ENCODE measurements at regions not wholly inside any gene's neighbourhood (a gene's known extent, or its start where the extent isn't known, plus 50 kb on each side); places are given as distances from the start of the nearest gene placed in this dataset.

GRCh38 chr2:217026161-217026560 is 166.3 kb upstream of the TNP1 start:
- Mint-ChIP-seq H3K4me3 (ENCODE audit: unreplicated experiment) (no peak overlapping the region), H3K27ac (ENCODE audit: unreplicated experiment) (no peak overlapping the region), H3K36me3 (ENCODE audit: low read depth, unreplicated experiment) (no peaks in the 10 kb centered on the region), H3K27me3 (ENCODE audit: unreplicated experiment) (peaks cover 1% of the 10 kb centered on the region), H3K4me1 (ENCODE audit: unreplicated experiment) (no peaks in the 10 kb centered on the region), H3K9me3 (ENCODE audit: unreplicated experiment) (no peaks in the 10 kb centered on the region)
- DNase-seq (ENCODE audit: low spot score): no peak
- TF ChIP-seq CTCF (IDR thresholded peaks at IDR 0.05; ENCODE audit: unreplicated experiment): no peak

GRCh38 chr2:217023611-217024010 is 163.7 kb upstream of the TNP1 start:
- H3K27me3 Mint-ChIP-seq (ENCODE audit: unreplicated experiment): no peaks in the 10 kb centered on the region
- no peaks in the 10 kb centered on the region for H3K4me1 Mint-ChIP-seq (ENCODE audit: unreplicated experiment)
- DNase-seq (ENCODE audit: low spot score): no peak
- H3K36me3 Mint-ChIP-seq (ENCODE audit: low read depth, unreplicated experiment): no peaks in the 10 kb centered on the region
- H3K9me3 Mint-ChIP-seq (ENCODE audit: unreplicated experiment): no peaks in the 10 kb centered on the region
- H3K27ac Mint-ChIP-seq (ENCODE audit: unreplicated experiment): no peak overlapping the region
- H3K4me3 Mint-ChIP-seq (ENCODE audit: unreplicated experiment): no peak overlapping the region
- TF ChIP-seq CTCF (IDR thresholded peaks at IDR 0.05; ENCODE audit: unreplicated experiment): no peak

- Mint-ChIP-seq H3K27me3 (ENCODE audit: unreplicated experiment) (peaks cover 2% of the 10 kb centered on the region), H3K4me1 (ENCODE audit: unreplicated experiment) (no peaks in the 10 kb centered on the region), H3K27ac (ENCODE audit: unreplicated experiment) (no peak overlapping the region), H3K9me3 (ENCODE audit: unreplicated experiment) (no peaks in the 10 kb centered on the region), H3K4me3 (ENCODE audit: unreplicated experiment) (no peak overlapping the region), H3K36me3 (ENCODE audit: low read depth, unreplicated experiment) (no peaks in the 10 kb centered on the region)
- DNase-seq (ENCODE audit: low spot score): no peak
- no peak for TF ChIP-seq CTCF (IDR thresholded peaks at IDR 0.05; ENCODE audit: unreplicated experiment)
Observed at GRCh38 chr2:217017456-217018252, 157.8 kb upstream of the TNP1 start.

- Mint-ChIP-seq H3K27ac (ENCODE audit: unreplicated experiment) (no peak overlapping the region), H3K27me3 (ENCODE audit: unreplicated experiment) (peaks cover 2% of the 10 kb centered on the region), H3K4me1 (ENCODE audit: unreplicated experiment) (no peaks in the 10 kb centered on the region), H3K36me3 (ENCODE audit: low read depth, unreplicated experiment) (no peaks in the 10 kb centered on the region), H3K4me3 (ENCODE audit: unreplicated experiment) (no peak overlapping the region), H3K9me3 (ENCODE audit: unreplicated experiment) (no peaks in the 10 kb centered on the region)
- DNase-seq (ENCODE audit: low spot score): no peak
- TF ChIP-seq CTCF (IDR thresholded peaks at IDR 0.05; ENCODE audit: unreplicated experiment): no peak
Observed at GRCh38 chr2:217016796-217017419, 157.0 kb upstream of the TNP1 start.
